Mucosa of rectum (tissue), 2 donors: ENCODE measurements at regions not wholly inside any gene's neighbourhood (a gene's known extent, or its start where the extent isn't known, plus 50 kb on each side); places are given as distances from the start of the nearest gene placed in this dataset.

ENCODE experiments used
- H3K27ac ChIP-seq, 2 donors: one replicate each; pipeline ENCODE4 v1.7.0; 2013; ENCODE audit warnings: inconsistent platforms in 2 of 2, low read depth in 2 of 2, low read length in 2 of 2
- H3K27me3 ChIP-seq, 2 donors: one replicate each; pipeline ENCODE4 v1.7.0; 2013; ENCODE audit warnings: low read length in 2 of 2; ENCODE audit not compliant: control insufficient read depth in 2 of 2, insufficient read depth in 2 of 2
- H3K36me3 ChIP-seq, 2 donors: one replicate each; pipeline ENCODE4 v1.7.0; 2013; ENCODE audit warnings: low read length in 2 of 2; ENCODE audit not compliant: control insufficient read depth in 2 of 2, insufficient read depth in 2 of 2
- H3K4me1 ChIP-seq, 2 donors: one replicate each; pipeline ENCODE4 v1.7.0; 2013; ENCODE audit warnings: low read length in 2 of 2, mild to moderate bottlenecking in 1 of 2; ENCODE audit not compliant: control insufficient read depth in 2 of 2, insufficient read depth in 2 of 2
- H3K4me3 ChIP-seq, 2 donors: one replicate each; pipeline ENCODE4 v1.7.0; 2013; ENCODE audit warnings: low read length in 2 of 2
- H3K9ac ChIP-seq, 2 donors: one replicate each; pipeline ENCODE4 v1.7.0; 2013; ENCODE audit warnings: low read length in 2 of 2, low read depth in 1 of 2, mild to moderate bottlenecking in 1 of 2
- H3K9me3 ChIP-seq, 2 donors: one replicate each; pipeline ENCODE4 v1.7.0; 2013; ENCODE audit warnings: low read length in 2 of 2; ENCODE audit not compliant: control insufficient read depth in 2 of 2
- donor health status: healthy.
- donor health status: Normal muscosa, but diverticular disease.

DNA sequence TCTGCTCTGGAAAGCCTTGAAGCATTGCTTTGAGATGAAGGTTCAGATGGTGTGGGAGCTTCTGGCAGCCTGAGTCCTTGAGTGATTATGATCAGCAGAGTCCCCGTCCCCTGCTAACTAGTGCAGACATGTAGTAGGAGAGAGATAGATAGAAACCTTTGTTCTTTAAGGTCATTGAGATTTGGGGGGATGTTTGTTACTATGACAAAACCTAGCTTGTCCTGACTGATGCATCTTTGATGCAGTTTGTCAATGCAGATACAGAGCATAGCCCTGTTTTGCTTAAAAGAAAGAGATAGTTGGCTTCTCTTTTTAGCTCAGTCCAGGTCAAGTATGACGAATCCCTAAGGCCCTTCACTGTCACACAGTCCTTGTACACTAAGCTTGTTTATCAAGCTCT lies 274.6 kb upstream of the DPP10 start:
- H3K27ac ChIP-seq = no peak overlapping the region
- H3K9me3 ChIP-seq = no peaks in the 10 kb centered on the region
- no peak overlapping the region for H3K4me3 ChIP-seq
- no peaks in the 10 kb centered on the region for H3K27me3 ChIP-seq
- no peaks in the 10 kb centered on the region for H3K36me3 ChIP-seq
- H3K9ac ChIP-seq = no peak overlapping the region
- H3K4me1 ChIP-seq = no peaks in the 10 kb centered on the region

DNA sequence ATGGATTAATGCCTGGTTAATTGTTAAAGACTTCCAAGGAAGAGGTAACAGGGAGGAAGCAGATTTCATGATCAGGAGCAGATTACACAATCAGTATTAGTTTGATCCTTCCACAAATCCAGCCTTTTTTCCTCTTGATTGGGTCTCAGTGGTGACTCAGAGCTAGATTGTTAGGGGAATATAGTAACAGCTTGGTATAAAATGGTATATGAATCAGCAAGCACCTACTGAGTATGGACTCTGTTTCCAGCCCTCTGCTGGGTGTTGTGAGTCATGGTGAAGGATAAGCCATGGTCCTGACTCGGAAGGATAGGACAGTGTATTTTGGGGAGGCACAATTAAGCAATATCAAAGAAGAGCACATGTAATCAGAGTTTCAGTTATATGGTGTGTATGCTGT lies 272.4 kb upstream of the DPP10 start:
- Histone ChIP-seq H3K27me3 (no peaks in the 10 kb centered on the region), H3K4me1 (no peaks in the 10 kb centered on the region), H3K4me3 (no peak overlapping the region), H3K27ac (no peak overlapping the region), H3K9me3 (no peaks in the 10 kb centered on the region), H3K9ac (no peak overlapping the region), H3K36me3 (no peaks in the 10 kb centered on the region)

DNA sequence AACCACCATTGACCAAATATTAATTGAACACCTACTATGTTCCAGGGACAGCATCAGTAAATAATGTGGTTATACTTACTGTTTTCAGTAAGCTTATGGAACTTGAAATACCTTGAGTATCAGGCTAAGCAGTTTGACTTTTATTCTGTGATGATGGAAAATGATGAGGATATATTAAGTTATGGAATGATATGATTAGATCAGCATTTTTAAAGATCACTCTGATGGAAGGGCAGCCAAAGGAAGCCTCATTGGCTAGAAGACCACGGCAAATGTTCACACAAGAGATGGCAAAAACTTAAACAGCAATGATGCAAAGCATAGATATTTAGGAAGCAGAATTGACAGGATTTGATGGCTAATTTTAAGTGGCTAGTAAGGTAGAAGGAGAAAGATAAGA lies 266.9 kb upstream of the DPP10 start:
- Histone ChIP-seq H3K4me1 (no peaks in the 10 kb centered on the region), H3K9me3 (no peaks in the 10 kb centered on the region), H3K27ac (no peak overlapping the region), H3K36me3 (no peaks in the 10 kb centered on the region), H3K9ac (no peak overlapping the region), H3K4me3 (no peak overlapping the region), H3K27me3 (no peaks in the 10 kb centered on the region)

DNA sequence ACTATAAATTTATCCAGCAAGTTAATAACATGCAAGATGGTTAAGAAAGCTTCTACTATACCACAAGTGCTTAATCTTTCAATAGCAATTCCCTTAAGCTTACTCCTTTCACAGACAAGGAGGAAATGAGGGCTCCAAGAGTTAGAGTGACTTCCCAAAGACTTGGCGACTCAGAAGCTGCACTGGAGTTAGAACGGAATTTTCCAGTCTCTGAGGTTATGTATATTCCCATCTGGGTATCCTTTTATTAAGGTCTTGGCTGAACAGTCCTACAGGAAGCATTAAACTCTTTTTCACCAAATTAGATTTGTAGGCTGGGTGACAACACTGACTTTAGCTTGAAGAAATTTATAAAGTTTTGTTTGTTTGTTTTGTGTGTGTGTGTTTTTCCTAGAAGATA lies 256.9 kb upstream of the DPP10 start:
- no peak overlapping the region for H3K4me3 ChIP-seq
- no peak overlapping the region for H3K27ac ChIP-seq
- H3K9me3 ChIP-seq = no peaks in the 10 kb centered on the region
- no peaks in the 10 kb centered on the region for H3K27me3 ChIP-seq
- H3K9ac ChIP-seq = no peak overlapping the region
- H3K36me3 ChIP-seq = no peaks in the 10 kb centered on the region
- no peaks in the 10 kb centered on the region for H3K4me1 ChIP-seq

DNA sequence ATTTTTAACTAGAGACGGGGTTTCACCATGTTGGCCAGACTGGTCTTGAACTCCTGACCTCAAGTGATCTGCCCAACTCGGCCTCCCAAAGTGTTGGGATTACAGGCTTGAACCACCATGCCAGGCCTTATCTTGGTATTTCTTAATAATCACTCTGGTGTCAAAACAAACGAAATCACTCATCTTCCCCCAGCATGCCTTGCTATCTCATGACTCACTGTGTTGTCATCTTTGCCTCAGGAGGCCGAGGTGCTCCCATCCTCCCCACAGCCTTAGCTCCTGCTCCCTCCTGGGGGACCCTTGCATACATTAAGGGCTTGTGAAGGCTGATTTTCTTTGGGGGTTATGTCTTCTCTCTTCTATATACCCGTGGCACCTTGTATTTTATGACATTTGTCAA lies 250.1 kb upstream of the DPP10 start:
- no peak overlapping the region for H3K4me3 ChIP-seq
- H3K27me3 ChIP-seq = no peaks in the 10 kb centered on the region
- no peak overlapping the region for H3K9ac ChIP-seq

DNA sequence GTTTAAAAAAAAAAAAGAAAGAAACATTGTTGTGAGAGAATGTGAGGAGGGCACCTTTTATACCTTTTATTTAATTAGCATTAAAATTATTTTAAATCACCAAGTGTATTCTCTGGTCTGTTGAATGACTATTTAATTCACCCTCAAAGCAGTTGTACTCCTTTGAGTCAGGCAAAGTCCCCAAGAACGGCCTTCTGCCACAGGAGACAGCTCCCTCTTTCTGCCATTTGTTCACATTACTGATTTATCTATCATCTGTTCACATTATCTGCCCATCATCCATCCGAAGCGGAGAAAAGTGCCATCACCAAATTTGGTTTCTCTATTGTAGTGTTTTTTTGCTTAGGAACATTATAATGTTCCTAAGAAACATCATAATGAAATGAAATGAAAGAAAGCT lies 240.7 kb upstream of the DPP10 start:
- Histone ChIP-seq H3K27me3 (no peaks in the 10 kb centered on the region), H3K9ac (no peak overlapping the region), H3K36me3 (no peaks in the 10 kb centered on the region), H3K4me3 (no peak overlapping the region), H3K27ac (no peak overlapping the region), H3K4me1 (no peaks in the 10 kb centered on the region), H3K9me3 (no peaks in the 10 kb centered on the region)

More for the DNA sequence above, 250.1 kb upstream of the DPP10 start:
- H3K36me3 ChIP-seq = no peaks in the 10 kb centered on the region
- H3K4me1 ChIP-seq = no peaks in the 10 kb centered on the region
- no peaks in the 10 kb centered on the region for H3K9me3 ChIP-seq
- no peak overlapping the region for H3K27ac ChIP-seq

DNA sequence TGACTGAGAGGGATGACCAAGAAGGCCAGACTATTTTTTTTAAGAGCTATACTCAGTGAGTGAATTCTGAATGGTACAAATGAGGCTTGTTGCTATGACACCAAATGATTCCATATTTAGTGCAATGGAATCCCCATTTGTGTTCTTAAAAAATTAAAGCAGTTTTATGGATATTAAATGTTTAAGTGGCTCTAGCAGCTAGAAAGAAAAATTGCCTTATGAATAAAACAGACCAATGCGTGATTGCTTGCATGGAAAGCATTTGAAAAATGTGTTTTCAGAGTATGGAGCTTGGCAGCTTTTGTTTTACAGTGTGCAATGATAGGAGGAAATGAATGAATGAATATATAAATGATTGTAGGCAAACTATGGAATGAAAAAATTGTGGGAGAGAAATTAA lies 238.8 kb upstream of the DPP10 start:
- Histone ChIP-seq H3K27me3 (no peaks in the 10 kb centered on the region), H3K36me3 (no peaks in the 10 kb centered on the region), H3K9ac (no peak overlapping the region), H3K4me3 (no peak overlapping the region), H3K9me3 (no peaks in the 10 kb centered on the region), H3K4me1 (no peaks in the 10 kb centered on the region), H3K27ac (no peak overlapping the region)

DNA sequence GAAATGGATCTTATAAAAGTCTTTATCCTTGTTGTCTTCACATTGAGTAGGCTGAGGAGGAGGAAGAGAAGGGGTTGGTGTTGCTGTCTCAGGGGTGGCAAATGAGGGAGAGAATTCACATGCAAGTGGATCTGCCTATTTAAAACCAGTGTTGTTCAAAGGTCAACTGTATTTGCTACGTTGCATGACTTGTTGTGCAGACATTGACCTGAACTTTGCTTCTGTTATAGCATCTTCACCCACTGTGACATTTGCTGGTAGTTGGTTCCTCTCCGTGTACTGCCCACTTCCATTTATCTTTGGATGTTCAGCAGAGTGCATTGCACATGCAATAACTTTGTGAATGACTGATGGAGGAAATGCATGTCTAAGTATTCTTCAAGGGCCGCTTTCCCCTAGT lies 228.6 kb upstream of the DPP10 start:
- H3K27ac ChIP-seq = no peak overlapping the region
- no peak overlapping the region for H3K4me3 ChIP-seq
- H3K4me1 ChIP-seq = no peaks in the 10 kb centered on the region
- no peaks in the 10 kb centered on the region for H3K9me3 ChIP-seq
- no peak overlapping the region for H3K9ac ChIP-seq
- no peaks in the 10 kb centered on the region for H3K36me3 ChIP-seq
- no peaks in the 10 kb centered on the region for H3K27me3 ChIP-seq

DNA sequence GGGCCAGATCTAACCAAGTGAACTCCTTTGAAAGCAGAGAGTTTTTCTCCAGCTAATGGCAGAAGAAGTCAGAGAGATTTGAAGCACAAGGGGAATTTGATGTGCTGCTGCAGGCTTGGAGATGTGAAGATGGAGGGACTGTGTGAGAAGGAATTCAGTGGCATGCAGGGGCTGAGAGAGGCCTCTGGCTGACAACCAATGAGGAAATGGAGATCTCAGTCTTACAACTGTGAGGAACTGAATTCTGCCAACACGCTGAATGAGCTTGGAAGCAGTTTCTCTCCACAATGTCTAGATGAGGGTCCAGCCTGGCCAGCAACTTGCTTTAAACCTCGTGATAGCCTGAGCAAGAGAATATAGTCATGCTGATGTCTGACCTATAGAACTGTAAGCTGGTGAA lies 224.1 kb upstream of the DPP10 start:
- Histone ChIP-seq H3K27ac (no peak overlapping the region), H3K9me3 (no peaks in the 10 kb centered on the region), H3K9ac (no peak overlapping the region), H3K4me3 (no peak overlapping the region), H3K36me3 (no peaks in the 10 kb centered on the region), H3K4me1 (no peaks in the 10 kb centered on the region), H3K27me3 (no peaks in the 10 kb centered on the region)

DNA sequence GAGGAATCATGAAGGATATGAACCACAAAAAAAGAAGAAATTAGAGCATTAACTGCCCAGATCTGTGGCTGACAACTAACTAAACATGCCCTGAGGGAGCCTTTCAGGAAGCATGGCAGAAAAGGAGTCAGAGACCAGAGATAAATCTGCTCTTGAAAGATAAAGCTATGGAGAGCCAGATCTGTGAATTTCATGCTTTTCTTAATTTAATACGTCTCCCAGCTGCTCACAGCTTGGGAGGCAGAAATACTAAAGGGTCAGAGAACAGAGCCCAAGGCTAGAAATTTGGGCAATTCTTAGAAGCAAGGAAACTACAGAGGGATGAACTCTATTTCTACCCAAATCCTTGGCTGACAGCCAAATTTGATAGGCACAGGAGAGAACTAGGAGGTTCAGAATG lies 223.0 kb upstream of the DPP10 start:
- Histone ChIP-seq H3K36me3 (no peaks in the 10 kb centered on the region), H3K9ac (no peak overlapping the region)

DNA sequence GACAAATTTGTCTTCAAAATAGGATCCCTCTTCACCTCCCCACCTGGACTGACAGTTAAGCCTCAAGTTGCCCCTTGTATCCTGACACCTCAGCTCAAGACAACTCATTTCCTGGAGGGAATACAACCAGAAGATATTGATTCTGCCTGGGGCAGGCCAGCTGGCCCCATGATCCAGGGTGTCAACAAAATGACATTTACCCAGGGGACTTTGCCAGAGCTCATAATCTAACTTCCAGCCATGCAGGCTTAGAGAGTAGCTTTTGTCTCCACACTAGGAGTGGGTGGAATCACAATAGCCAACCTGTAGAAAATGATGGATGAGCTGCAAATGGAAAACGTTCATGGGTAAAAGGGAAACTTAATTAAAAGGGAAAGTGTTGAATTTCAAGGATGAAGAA lies 220.1 kb upstream of the DPP10 start:
- Histone ChIP-seq H3K4me3 (no peak overlapping the region), H3K4me1 (no peaks in the 10 kb centered on the region), H3K27me3 (no peaks in the 10 kb centered on the region), H3K27ac (no peak overlapping the region), H3K9me3 (no peaks in the 10 kb centered on the region), H3K36me3 (no peaks in the 10 kb centered on the region), H3K9ac (no peak overlapping the region)

More for the DNA sequence above, 223.0 kb upstream of the DPP10 start:
- no peak overlapping the region for H3K4me3 ChIP-seq
- no peaks in the 10 kb centered on the region for H3K9me3 ChIP-seq
- no peaks in the 10 kb centered on the region for H3K4me1 ChIP-seq
- no peaks in the 10 kb centered on the region for H3K27me3 ChIP-seq
- no peak overlapping the region for H3K27ac ChIP-seq
